RWPE2 (cell line): ENCODE measurements at regions not wholly inside any gene's neighbourhood (a gene's known extent, or its start where the extent isn't known, plus 50 kb on each side); places are given as distances from the start of the nearest gene placed in this dataset.
A peak's percentile ranks its signal among the peaks of the same experiment; 100 is the strongest.

Experiments
- ATAC-seq: fragments of 200-7000 bp; cut with Tn5 transposase; 3 replicates; pipeline ENCODE4 v1.9.1; 2021; ENCODE audit warnings: low read depth
- DNase-seq: peaks from one replicate; pipeline ENCODE4 v3.0.0-alpha.2; 2020; ENCODE audit warnings: low spot score
- H3K27ac ChIP-seq: fragments of 450-650 bp; 2 replicates; pipeline ENCODE4 v1.5.1; 2017; ENCODE audit warnings: mild to moderate bottlenecking; ENCODE audit not compliant: poor library complexity, severe bottlenecking
- H3K27me3 ChIP-seq: fragments of 250-450 bp; sonication (Bioruptor Pico); 2 replicates; pipeline ENCODE4 v1.5.1; 2021; ENCODE audit warnings: mild to moderate bottlenecking, moderate library complexity; ENCODE audit not compliant: insufficient read depth, poor library complexity, severe bottlenecking
- H3K36me3 ChIP-seq: fragments of 250-450 bp; sonication (Bioruptor Pico); 2 replicates; pipeline ENCODE4 v1.5.1; 2020; ENCODE audit warnings: low read depth, mild to moderate bottlenecking, moderate library complexity
- H3K4me1 ChIP-seq: fragments of 250-450 bp; sonication (Bioruptor Pico); 2 replicates; pipeline ENCODE4 v1.5.1; 2021; ENCODE audit warnings: mild to moderate bottlenecking, moderate library complexity; ENCODE audit not compliant: insufficient read depth, poor library complexity, severe bottlenecking
- H3K4me3 ChIP-seq: fragments of 250-450 bp; sonication (Bioruptor Pico); 2 replicates; pipeline ENCODE4 v1.5.1; 2021; ENCODE audit warnings: mild to moderate bottlenecking, moderate library complexity; ENCODE audit not compliant: severe bottlenecking
- H3K9me3 ChIP-seq: fragments of 250-450 bp; sonication (Bioruptor Pico); 2 replicates; pipeline ENCODE4 v1.5.1; 2021; ENCODE audit warnings: mild to moderate bottlenecking, moderate library complexity; ENCODE audit not compliant: severe bottlenecking
- CTCF ChIP-seq: fragments of 450-650 bp; IDR thresholded peaks from one replicate; pipeline ENCODE4 v1.5.1; 2017; ENCODE audit warnings: mild to moderate bottlenecking, moderate library complexity; ENCODE audit not compliant: poor library complexity, severe bottlenecking

- Histone ChIP-seq H3K4me3 (no peak overlapping the region), H3K27ac (no peak overlapping the region), H3K9me3 (no peaks in the 10 kb centered on the region), H3K27me3 (no peaks in the 10 kb centered on the region), H3K36me3 (no peaks in the 10 kb centered on the region), H3K4me1 (no peaks in the 10 kb centered on the region)
- peak; percentile 83 for ATAC-seq
- no peak for TF ChIP-seq CTCF
- no peak for DNase-seq
Observed at GRCh38 chr20:24118441-24119175, 130.0 kb upstream of the GGTLC1 start.

GRCh38 chr20:24118034-24118433 is 129.5 kb upstream of the GGTLC1 start:
- TF ChIP-seq CTCF, result no peak
- Histone ChIP-seq H3K27me3 (no peaks in the 10 kb centered on the region), H3K27ac (no peak overlapping the region), H3K4me1 (no peaks in the 10 kb centered on the region), H3K36me3 (no peaks in the 10 kb centered on the region), H3K4me3 (no peak overlapping the region), H3K9me3 (no peaks in the 10 kb centered on the region)
- no peak for DNase-seq
- ATAC-seq, result no peak

- no peak overlapping the region for H3K4me3 ChIP-seq
- H3K4me1 ChIP-seq, result no peaks in the 10 kb centered on the region
- no peaks in the 10 kb centered on the region for H3K36me3 ChIP-seq
- ATAC-seq (no peak), DNase-seq (no peak)
- no peak overlapping the region for H3K27ac ChIP-seq
- H3K9me3 ChIP-seq, result no peaks in the 10 kb centered on the region
- no peaks in the 10 kb centered on the region for H3K27me3 ChIP-seq
- no peak for TF ChIP-seq CTCF
Observed at GRCh38 chr20:24117383-24117782, 128.8 kb upstream of the GGTLC1 start.

GRCh38 chr20:24116611-24117010 is 128.0 kb upstream of the GGTLC1 start:
- H3K27ac ChIP-seq, result no peak overlapping the region
- H3K4me1 ChIP-seq, result no peaks in the 10 kb centered on the region
- no peaks in the 10 kb centered on the region for H3K9me3 ChIP-seq
- no peak for DNase-seq
- no peak overlapping the region for H3K4me3 ChIP-seq
- ATAC-seq, result no peak
- no peak for TF ChIP-seq CTCF
- H3K27me3 ChIP-seq, result no peaks in the 10 kb centered on the region
- H3K36me3 ChIP-seq, result no peaks in the 10 kb centered on the region

- Histone ChIP-seq H3K27ac (no peak overlapping the region), H3K4me3 (no peak overlapping the region), H3K36me3 (no peaks in the 10 kb centered on the region), H3K4me1 (no peaks in the 10 kb centered on the region), H3K27me3 (no peaks in the 10 kb centered on the region), H3K9me3 (no peaks in the 10 kb centered on the region)
- TF ChIP-seq CTCF, result no peak
- no peak for DNase-seq
- ATAC-seq, result no peak
Observed at GRCh38 chr20:24112360-24112759, 123.8 kb upstream of the GGTLC1 start.
